NK-92 (cell line): ENCODE measurements at regions not wholly inside any gene's neighbourhood (a gene's known extent, or its start where the extent isn't known, plus 50 kb on each side); places are given as distances from the start of the nearest gene placed in this dataset.
"Not testable (repeated sequence)": the region's sequence is repeated elsewhere in the genome, so short reads cannot be mapped to it uniquely, and the experiment has no call there.

Source experiments
- DNase-seq: peaks from one replicate; lab custom pipeline; 2025; ENCODE audit not compliant: unreplicated experiment; lab: John Stamatoyannopoulos, UW

DNA sequence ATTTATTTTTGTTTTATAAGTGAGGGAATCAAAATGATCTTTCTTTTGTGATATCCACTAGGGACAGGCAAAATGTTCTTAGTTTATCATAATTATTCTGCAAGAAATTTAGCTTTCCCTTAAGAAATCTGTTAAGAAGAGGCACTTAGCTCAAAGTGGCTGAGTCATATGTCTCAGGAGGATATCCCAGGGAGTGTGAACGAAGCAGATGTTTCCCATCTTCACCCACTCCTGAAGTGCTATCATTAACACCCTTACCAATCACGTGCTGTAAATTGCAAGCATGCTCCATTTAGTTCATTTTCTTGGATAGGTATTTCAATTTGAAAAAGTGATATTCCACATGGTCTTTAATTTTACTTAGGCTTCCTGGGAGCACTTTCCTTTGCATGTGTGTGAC, 774.3 kb upstream of the TMEFF2 start:
- DNase-seq: no peak

- no peak for DNase-seq
Observed at GRCh38 chr2:192960945-192961344, 766.2 kb upstream of the TMEFF2 start.

- not testable (repeated sequence) for DNase-seq
Observed at GRCh38 chr2:192958615-192959014, 763.9 kb upstream of the TMEFF2 start.

GRCh38 chr2:192957425-192957824, 762.7 kb upstream of the TMEFF2 start:
- no peak for DNase-seq

DNA sequence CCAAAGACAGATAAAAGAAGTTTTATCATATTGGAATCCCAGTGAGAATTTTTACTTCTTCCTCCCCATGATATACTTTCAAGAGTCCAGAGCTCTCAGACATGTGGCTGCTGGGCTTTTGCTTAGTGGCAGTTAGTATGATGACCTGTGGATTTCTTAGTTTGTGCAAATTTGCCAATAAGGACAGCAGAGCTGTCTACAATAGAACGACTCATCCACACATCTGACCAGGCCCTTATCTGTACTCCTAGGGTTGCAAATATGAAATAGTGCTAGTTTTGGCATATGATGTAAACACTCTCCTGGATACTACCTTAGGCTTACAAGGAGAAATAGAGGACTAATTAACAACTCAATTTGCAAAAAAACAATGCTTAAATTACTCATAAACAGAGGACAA, 758.4 kb upstream of the TMEFF2 start:
- no peak for DNase-seq

DNA sequence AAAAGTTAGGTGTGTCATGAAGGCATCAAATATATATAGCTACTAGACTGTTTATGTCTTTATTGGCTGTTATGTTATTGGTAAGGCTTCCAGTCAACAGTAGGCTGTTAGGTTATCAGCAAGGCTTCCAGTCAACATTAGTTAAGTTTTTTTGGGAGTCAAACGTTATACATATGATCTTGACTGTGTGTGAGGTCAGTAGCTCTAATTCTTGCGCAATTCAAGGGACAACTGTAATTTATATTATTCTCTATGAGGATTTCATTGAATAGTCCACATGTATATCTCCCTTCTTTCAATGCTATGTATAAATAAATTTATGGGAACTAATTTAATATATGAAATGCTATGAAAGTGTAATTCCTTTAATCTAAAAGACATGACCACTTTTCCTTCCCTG, 757.5 kb upstream of the TMEFF2 start:
- DNase-seq: no peak

- DNase-seq: no peak
Observed at GRCh38 chr2:192948316-192948715, 753.6 kb upstream of the TMEFF2 start.

DNA sequence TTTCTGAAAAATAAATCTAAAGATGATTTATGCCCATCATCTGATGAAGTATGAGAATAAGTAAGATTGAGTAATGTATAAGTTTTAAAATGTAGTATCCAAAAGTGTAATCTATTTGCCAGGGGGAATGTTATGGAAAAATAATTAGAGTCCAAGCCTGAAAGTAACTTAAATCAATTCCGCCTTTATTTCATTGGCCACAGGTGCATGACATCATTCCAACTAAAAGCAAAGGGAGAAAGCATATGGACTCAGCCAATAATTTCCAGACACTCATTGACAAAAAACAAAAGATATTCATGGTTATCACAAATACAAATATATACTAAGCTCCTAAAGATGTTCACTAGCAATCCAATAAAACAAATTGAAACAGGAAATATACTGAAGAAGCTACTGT, 752.6 kb upstream of the TMEFF2 start:
- DNase-seq: no peak

DNA sequence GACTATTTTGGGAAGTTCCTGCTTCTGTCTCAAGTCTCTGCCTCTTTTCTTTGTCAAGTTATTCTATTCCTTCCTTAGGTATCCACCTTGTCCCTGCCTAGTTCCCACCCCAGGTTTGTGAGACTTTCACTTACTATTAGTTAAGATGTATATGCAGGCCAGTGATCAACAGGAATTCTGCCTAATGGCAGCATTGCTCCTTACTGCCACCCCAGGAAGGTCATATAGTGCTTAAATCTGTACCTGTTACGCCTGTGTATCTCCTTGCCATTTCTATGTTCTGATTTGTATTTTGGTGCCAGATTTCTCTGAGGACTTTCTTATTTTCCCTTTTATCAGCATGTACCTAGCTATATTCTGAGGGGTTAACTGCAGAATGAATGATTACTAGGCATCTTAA, 746.0 kb upstream of the TMEFF2 start:
- DNase-seq: no peak

- no peak for DNase-seq
Observed at GRCh38 chr2:192932376-192932775, 737.6 kb upstream of the TMEFF2 start.

GRCh38 chr2:192921631-192922030, 726.9 kb upstream of the TMEFF2 start:
- DNase-seq: not testable (repeated sequence)

DNA sequence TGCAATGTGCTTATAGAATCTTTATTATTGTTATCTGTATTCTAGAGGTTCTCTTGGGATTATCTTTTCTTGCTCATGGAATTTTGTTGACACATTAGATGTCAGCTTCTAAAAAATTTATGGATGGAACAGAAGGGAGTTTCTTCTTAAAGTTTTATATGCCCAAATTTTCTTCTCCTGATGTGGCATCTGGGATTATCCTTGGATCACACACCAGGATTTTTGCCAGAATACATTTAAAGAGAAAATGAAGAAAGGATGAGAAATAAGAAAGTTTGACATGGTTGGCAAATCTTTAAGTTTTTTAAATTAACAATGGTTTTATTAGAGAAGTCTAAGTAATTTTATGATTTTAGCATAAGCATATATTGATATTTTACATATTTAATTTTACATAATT, 706.7 kb upstream of the TMEFF2 start:
- DNase-seq: no peak

DNA sequence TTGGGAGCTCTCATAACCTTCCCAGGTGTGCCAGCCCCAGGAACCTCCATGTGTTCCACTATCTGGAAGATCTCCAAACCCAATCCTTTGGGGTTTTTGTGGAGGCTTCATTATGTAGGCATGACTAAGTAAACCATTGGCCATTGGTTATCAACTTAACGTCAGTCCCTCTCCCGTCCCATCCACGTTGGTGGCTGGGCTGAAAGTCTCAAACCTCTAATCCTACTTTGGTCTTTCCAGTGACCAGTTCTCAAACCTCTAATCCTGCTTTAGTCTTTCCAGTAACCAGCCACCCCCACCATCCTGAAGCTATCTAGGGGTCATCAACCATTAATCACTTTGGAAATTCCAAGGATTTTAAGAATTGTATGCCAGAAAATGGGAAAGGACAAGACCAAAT, 704.7 kb upstream of the TMEFF2 start:
- no peak for DNase-seq

DNA sequence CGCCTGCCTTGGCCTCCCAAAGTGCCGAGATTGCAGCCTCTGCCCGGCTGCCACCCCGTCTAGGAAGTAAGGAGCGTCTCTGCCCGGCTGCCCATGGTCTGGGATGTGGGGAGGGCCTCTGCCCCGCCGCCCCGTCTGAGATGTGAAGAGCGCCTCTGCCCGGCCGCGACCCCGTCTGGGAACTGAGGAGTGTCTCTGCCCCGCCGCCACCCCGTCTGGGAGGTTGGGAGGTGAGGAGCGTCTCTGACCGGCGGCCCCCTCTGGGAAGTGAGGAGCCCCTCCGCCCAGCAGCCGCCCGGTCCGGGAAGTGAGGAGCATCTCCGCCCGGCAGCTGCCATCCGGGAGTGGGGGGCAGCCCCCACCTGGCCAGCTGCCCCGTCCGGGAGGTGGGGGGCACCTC, 699.2 kb upstream of the TMEFF2 start:
- not testable (repeated sequence) for DNase-seq

DNA sequence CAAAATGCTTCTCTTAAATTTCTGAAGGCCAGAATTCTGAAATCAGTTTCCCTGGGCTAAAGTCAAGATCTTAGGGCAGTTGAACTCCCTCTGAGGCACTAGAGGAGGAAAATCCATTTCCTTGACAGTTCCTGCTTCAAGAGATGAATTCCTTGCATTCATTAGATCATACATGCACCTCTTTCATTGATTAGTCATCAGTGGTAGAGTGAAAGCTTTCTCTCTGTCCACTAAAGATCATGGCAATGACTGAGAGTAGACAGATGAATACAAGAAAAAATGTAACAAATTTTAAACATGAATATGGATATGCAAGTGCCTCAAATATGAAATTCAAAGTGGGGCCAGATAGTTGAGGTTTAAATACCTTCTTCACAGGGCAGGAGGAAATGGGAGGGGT, 693.4 kb upstream of the TMEFF2 start:
- DNase-seq: no peak

GRCh38 chr2:192887337-192887736, 692.6 kb upstream of the TMEFF2 start:
- no peak for DNase-seq

DNA sequence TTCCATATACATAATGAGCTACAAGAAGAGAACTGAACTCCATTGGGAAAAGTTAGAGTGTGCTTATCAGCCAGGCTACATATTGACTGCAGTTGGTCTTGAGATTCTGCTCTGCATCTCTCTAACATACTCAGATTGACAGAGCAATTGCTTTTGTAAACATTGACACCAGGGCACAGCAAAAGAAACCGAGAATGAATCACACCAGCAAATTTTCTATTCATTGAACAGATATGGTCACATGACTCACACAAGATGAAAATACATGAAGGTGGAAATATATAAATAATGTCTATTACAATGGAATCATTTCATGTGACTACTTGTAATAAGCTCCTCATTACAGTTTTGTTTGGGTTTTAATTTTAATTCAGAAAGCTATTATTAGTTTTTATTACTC, 691.9 kb upstream of the TMEFF2 start:
- no peak for DNase-seq

- DNase-seq: no peak
Observed at GRCh38 chr2:192885569-192886160, 690.9 kb upstream of the TMEFF2 start.

DNA sequence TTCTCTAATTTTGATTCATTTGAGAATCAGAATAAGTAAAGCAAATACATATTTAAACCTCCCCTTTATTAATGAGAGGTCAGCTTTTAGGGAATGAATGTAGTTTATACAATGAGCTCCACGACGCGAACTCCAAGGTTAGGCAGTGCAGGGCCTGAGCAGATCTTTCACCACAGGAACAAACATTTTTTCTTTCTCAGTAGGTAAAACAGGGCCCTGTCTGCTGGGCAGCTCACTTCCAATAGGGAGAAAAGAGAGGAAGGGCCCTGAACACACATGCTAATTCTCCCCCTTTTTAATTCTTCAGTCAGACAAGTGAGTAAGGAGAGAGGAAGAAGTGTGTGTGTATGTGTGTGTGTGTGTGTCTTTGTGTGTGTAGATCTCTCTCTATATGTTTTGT, 682.4 kb upstream of the TMEFF2 start:
- DNase-seq: no peak

DNA sequence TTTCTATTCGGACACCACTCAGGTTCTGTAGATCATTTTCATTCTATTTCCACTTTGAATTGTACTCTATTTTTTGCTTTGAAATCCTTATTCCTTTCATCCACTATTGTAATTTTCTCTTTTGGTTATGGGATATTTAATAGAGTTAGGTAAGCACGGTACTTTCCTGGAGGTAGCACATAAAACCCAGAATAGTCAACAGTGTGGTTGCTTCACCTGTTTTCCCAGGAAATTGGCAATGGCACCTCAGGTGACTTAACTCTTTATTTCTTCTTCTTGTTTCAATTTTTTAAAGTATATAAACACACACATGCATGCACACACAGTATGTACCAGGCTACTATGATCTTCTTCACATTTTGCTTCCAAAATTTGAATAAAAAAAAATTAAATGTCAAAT, 682.0 kb upstream of the TMEFF2 start:
- no peak for DNase-seq

- no peak for DNase-seq
Observed at GRCh38 chr2:192854706-192855105, 660.0 kb upstream of the TMEFF2 start.

DNA sequence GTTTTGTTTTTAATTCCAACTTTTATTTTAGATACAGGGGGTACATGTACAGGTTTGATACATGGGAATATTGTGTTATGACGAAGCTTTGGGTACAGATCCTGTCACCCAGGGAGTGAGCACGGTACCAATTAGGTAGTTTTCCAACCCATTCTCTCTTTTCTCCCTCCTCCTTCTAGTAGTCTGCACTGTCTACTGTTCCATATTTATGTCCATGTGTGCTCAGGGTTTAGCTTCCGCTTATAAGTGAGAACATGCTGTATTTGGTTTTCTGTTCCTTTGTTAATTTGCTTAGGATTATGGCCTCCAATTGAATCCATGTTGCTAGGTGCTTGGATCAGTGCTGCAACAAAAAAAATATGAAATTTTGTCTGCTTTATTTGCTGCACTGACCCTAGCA, 659.3 kb upstream of the TMEFF2 start:
- no peak for DNase-seq

DNA sequence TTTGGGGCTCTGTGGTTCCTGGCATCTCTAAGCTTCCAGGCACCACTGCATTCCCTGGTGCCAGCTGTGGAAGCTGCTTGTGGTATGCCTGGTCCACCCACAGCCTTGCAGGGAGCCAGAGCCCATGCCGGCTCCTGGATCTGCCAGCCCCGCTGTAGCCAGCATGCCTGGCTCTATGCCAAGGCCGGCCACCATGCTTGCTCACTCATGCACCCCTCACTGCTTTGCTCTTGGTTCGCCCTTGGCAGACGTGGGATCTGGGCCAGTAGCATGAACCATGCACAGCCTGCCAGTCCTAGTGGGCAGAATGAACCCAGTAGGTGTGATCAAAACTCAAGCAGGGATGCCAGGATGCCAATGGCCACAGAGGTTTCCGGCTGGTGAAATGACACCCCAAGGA, 634.2 kb upstream of the TMEFF2 start:
- DNase-seq: no peak

DNA sequence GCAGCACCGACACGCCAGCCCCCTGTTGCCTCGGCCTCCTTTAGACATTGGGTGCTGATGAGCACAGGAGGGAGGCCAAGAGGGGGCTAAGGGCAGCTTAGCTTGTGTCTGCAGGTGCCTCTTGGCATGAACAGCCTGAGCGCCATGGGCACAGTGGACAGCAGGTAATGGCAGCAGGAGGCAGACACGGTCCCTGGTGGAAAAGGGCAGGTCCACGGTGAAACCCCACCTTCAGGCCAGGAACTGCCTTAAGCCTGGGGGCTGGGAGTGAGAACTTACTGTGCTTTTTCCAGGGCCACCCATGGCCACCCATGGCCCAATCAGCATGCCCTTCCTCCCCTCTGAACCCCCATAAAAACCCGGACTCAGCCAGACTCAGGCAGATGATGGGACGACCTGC, 633.4 kb upstream of the TMEFF2 start:
- no peak for DNase-seq
